ENCODE measurements at regions not wholly inside any gene's neighbourhood (a gene's known extent, or its start where the extent isn't known, plus 50 kb on each side); places are given as distances from the start of the nearest gene placed in this dataset.

DNA sequence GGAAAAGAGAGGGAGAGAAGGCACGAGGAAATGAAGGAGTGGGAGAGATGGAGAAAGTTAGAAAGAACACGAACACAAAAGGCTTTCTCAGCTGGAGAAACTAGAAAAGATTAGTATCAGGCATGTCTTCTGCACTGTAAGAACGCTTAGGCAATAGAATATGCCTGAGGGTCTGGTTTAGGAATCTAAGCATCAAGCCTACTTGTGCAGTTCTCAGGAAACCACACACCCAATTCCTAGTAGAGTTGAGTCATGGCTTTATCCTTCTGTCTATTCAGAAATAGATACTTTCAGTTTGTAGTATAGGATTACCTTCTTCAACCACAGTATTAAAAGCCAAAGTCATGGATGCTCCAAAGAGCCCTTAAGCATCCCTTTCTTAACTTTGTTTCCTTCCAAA is 969.4 kb downstream of the NTRK3 start:
- Histone ChIP-seq H3K36me3 (ENCODE audit: insufficient read depth) (peaks cover under 1% of the 10 kb centered on the region; the same call in 1 of the 2 replicates), H3K4me1 (ENCODE audit: insufficient read depth) (no peaks in the 10 kb centered on the region), H3K79me2 (replicated peaks; ENCODE audit: insufficient read depth) (no peaks in the 10 kb centered on the region), H3K4me2 (no peak overlapping the region), H3K27ac (ENCODE audit: low read depth) (no peak overlapping the region), H4K20me1 (replicated peaks; ENCODE audit: insufficient read depth) (no peaks in the 10 kb centered on the region), H3K27me3 (ENCODE audit: insufficient read depth) (no peaks in the 10 kb centered on the region), H3K4me3 (no peak overlapping the region), H2AFZ (no peak overlapping the region), H3F3A (replicated peaks; ENCODE audit: low read depth) (no peaks in the 10 kb centered on the region), H3K9me2 (ENCODE audit: insufficient read depth) (0 out of 2 replicates have a peak, but pooled peaks cover 4% of the 10 kb centered on the region)
- ATAC-seq (no peak), DNase-seq (ENCODE audit: low spot score) (no peak)
- no peak for TF ChIP-seq STAT1 (IDR thresholded peaks at IDR 0.05; ENCODE audit: unreplicated experiment)
- TF ChIP-seq EZH2phosphoT487 (IDR thresholded peaks at IDR 0.05; ENCODE audit: unreplicated experiment) = no peak
- TF ChIP-seq ZNF331 (CRISPR knock-in tag; IDR thresholded peaks at IDR 0.05; ENCODE audit: low read depth) = no peak
- TF ChIP-seq, protein P1, sequence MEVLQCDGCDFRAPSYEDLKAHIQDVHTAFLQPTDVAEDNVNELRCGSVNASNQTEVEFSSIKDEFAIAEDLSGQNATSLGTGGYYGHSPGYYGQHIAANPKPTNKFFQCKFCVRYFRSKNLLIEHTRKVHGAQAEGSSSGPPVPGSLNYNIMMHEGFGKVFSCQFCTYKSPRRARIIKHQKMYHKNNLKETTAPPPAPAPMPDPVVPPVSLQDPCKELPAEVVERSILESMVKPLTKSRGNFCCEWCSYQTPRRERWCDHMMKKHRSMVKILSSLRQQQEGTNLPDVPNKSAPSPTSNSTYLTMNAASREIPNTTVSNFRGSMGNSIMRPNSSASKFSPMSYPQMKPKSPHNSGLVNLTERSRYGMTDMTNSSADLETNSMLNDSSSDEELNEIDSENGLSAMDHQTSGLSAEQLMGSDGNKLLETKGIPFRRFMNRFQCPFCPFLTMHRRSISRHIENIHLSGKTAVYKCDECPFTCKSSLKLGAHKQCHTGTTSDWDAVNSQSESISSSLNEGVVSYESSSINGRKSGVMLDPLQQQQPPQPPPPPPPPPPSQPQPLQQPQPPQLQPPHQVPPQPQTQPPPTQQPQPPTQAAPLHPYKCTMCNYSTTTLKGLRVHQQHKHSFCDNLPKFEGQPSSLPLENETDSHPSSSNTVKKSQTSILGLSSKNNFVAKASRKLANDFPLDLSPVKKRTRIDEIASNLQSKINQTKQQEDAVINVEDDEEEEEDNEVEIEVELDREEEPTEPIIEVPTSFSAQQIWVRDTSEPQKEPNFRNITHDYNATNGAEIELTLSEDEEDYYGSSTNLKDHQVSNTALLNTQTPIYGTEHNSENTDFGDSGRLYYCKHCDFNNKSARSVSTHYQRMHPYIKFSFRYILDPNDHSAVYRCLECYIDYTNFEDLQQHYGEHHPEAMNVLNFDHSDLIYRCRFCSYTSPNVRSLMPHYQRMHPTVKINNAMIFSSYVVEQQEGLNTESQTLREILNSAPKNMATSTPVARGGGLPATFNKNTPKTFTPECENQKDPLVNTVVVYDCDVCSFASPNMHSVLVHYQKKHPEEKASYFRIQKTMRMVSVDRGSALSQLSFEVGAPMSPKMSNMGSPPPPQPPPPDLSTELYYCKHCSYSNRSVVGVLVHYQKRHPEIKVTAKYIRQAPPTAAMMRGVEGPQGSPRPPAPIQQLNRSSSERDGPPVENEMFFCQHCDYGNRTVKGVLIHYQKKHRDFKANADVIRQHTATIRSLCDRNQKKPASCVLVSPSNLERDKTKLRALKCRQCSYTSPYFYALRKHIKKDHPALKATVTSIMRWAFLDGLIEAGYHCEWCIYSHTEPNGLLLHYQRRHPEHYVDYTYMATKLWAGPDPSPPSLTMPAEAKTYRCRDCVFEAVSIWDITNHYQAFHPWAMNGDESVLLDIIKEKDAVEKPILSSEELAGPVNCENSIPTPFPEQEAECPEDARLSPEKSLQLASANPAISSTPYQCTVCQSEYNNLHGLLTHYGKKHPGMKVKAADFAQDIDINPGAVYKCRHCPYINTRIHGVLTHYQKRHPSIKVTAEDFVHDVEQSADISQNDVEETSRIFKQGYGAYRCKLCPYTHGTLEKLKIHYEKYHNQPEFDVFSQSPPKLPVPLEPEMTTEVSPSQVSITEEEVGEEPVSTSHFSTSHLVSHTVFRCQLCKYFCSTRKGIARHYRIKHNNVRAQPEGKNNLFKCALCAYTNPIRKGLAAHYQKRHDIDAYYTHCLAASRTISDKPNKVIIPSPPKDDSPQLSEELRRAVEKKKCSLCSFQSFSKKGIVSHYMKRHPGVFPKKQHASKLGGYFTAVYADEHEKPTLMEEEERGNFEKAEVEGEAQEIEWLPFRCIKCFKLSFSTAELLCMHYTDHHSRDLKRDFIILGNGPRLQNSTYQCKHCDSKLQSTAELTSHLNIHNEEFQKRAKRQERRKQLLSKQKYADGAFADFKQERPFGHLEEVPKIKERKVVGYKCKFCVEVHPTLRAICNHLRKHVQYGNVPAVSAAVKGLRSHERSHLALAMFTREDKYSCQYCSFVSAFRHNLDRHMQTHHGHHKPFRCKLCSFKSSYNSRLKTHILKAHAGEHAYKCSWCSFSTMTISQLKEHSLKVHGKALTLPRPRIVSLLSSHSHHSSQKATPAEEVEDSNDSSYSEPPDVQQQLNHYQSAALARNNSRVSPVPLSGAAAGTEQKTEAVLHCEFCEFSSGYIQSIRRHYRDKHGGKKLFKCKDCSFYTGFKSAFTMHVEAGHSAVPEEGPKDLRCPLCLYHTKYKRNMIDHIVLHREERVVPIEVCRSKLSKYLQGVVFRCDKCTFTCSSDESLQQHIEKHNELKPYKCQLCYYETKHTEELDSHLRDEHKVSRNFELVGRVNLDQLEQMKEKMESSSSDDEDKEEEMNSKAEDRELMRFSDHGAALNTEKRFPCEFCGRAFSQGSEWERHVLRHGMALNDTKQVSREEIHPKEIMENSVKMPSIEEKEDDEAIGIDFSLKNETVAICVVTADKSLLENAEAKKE (CRISPR knock-in tag; IDR thresholded peaks at IDR 0.05) = no peak
- TF ChIP-seq, protein P2, sequence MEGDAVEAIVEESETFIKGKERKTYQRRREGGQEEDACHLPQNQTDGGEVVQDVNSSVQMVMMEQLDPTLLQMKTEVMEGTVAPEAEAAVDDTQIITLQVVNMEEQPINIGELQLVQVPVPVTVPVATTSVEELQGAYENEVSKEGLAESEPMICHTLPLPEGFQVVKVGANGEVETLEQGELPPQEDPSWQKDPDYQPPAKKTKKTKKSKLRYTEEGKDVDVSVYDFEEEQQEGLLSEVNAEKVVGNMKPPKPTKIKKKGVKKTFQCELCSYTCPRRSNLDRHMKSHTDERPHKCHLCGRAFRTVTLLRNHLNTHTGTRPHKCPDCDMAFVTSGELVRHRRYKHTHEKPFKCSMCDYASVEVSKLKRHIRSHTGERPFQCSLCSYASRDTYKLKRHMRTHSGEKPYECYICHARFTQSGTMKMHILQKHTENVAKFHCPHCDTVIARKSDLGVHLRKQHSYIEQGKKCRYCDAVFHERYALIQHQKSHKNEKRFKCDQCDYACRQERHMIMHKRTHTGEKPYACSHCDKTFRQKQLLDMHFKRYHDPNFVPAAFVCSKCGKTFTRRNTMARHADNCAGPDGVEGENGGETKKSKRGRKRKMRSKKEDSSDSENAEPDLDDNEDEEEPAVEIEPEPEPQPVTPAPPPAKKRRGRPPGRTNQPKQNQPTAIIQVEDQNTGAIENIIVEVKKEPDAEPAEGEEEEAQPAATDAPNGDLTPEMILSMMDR (conservative IDR thresholded peaks at IDR 0.05; ENCODE audit: low read depth in 2 of 2) = no peak
- TF ChIP-seq CREB1 (CRISPR knock-in tag; IDR thresholded peaks at IDR 0.05; ENCODE audit: low read depth) = no peak
- no peak for TF ChIP-seq ZNF114 (CRISPR knock-in tag; IDR thresholded peaks at IDR 0.05)
- no peak for TF ChIP-seq JUNB (IDR thresholded peaks at IDR 0.05; ENCODE audit: unreplicated experiment)
- no peak for TF ChIP-seq EZH2 (IDR thresholded peaks at IDR 0.05; ENCODE audit: low read depth, unreplicated experiment)
- TF ChIP-seq REST (IDR thresholded peaks at IDR 0.05; ENCODE audit: unreplicated experiment) = no peak
- peaks cover 4% of the 10 kb centered on the region; the same call in 2 of the 3 replicates for H3K9me3 Mint-ChIP-seq
- no peak overlapping the region for H3K4me3 Mint-ChIP-seq
- peaks cover 2% of the 10 kb centered on the region for H3K27me3 Mint-ChIP-seq (ENCODE audit: insufficient read depth, low read depth, poor library complexity)
- H3K4me1 Mint-ChIP-seq = no peaks in the 10 kb centered on the region
- no peak overlapping the region for H3K27ac Mint-ChIP-seq
- H3K36me3 Mint-ChIP-seq (ENCODE audit: low read depth) = no peaks in the 10 kb centered on the region
